HCT116 (cell line): ENCODE measurements at regions not wholly inside any gene's neighbourhood (a gene's known extent, or its start where the extent isn't known, plus 50 kb on each side); places are given as distances from the start of the nearest gene placed in this dataset.

Experiments
- ATF3 ChIP-seq: IDR thresholded peaks from 2 replicates; pipeline ENCODE4 v1.6.1; 2012
- CEBPB ChIP-seq: IDR thresholded peaks from 2 replicates; pipeline ENCODE4 v1.6.1; 2012; ENCODE audit warnings: low read depth
- CTCF ChIP-seq, 3 experiments: fragments of 200-600 bp in 1 of 3; sonication (generic) in 1 of 3; IDR thresholded peaks in 2 of 3; conservative IDR thresholded peaks in 1 of 3; 2 replicates each; pipeline ENCODE4 v1.5.1; 2012 to 2017; ENCODE audit warnings: low read depth in 2 of 3, low read length in 2 of 3, antibody characterized with exemption in 1 of 3, borderline replicate concordance in 1 of 3, control low read depth in 1 of 3, mild to moderate bottlenecking in 1 of 3, mixed read lengths in 1 of 3, mixed run types in 1 of 3, moderate library complexity in 1 of 3; ENCODE audit not compliant: insufficient read depth in 1 of 3
- EZH2 ChIP-seq: fragments of 200-600 bp; sonication (generic); IDR thresholded peaks from 2 replicates; pipeline ENCODE4 v1.6.1; 2017; ENCODE audit warnings: antibody characterized with exemption, mixed run types
- EZH2phosphoT487 ChIP-seq: fragments of 200-600 bp; IDR thresholded peaks from 2 replicates; pipeline ENCODE4 v1.6.1; 2018; ENCODE audit warnings: antibody characterized with exemption, borderline replicate concordance
- FOSL1 ChIP-seq: IDR thresholded peaks from 2 replicates; pipeline ENCODE4 v1.6.1; 2012; ENCODE audit warnings: low read depth
- JUND ChIP-seq: IDR thresholded peaks from 2 replicates; pipeline ENCODE4 v1.6.1; 2012
- POLR2A ChIP-seq: IDR thresholded peaks from 2 replicates; pipeline ENCODE4 v1.7.0; 2011; ENCODE audit warnings: borderline replicate concordance; ENCODE audit not compliant: insufficient read depth, insufficient read length; ENCODE audit errors: extremely low read depth
- POLR2AphosphoS5 ChIP-seq: IDR thresholded peaks from 2 replicates; pipeline ENCODE4 v1.6.1; 2011; ENCODE audit warnings: mild to moderate bottlenecking, low read depth, low read length, moderate library complexity
- REST ChIP-seq: IDR thresholded peaks from 2 replicates; pipeline ENCODE4 v1.6.1; 2012; ENCODE audit warnings: low read depth
- SP1 ChIP-seq: IDR thresholded peaks from 2 replicates; pipeline ENCODE4 v1.6.1; 2012; ENCODE audit warnings: low read depth
- TCF7L2 ChIP-seq: IDR thresholded peaks from 2 replicates; pipeline ENCODE4 v1.7.0; 2011; ENCODE audit warnings: borderline replicate concordance, inconsistent platforms; ENCODE audit not compliant: insufficient read depth, insufficient read length; ENCODE audit errors: extremely low read depth
- YY1 ChIP-seq: IDR thresholded peaks from 2 replicates; pipeline ENCODE4 v1.6.1; 2011; ENCODE audit warnings: low read length, low read depth, moderate library complexity, mild to moderate bottlenecking; ENCODE audit not compliant: insufficient replicate concordance; ENCODE audit errors: extremely low read depth
- ZNF274 ChIP-seq: fragments of 200-500 bp; sonication (Bioruptor generic); IDR thresholded peaks from 2 replicates; pipeline ENCODE4 v1.6.1; 2014; ENCODE audit warnings: mild to moderate bottlenecking, low read depth, low read length, inconsistent platforms

- no peak for TF ChIP-seq ATF3
- no peak for TF ChIP-seq EZH2
- no peak for TF ChIP-seq CTCF (IDR thresholded peaks at IDR 0.05 in 2 of 3, conservative IDR thresholded peaks at IDR 0.05 in 1 of 3; ENCODE audit: borderline replicate concordance in 1 of 3, insufficient read depth in 1 of 3, low read depth in 2 of 3, low read length in 2 of 3)
- no peak for TF ChIP-seq POLR2A
- TF ChIP-seq EZH2phosphoT487: no peak
- TF ChIP-seq JUND: no peak
- TF ChIP-seq CEBPB: no peak
- TF ChIP-seq YY1: no peak
- no peak for TF ChIP-seq FOSL1
- no peak for TF ChIP-seq POLR2AphosphoS5
- no peak for TF ChIP-seq SP1
- TF ChIP-seq TCF7L2: no peak
- TF ChIP-seq REST: no peak
- TF ChIP-seq ZNF274: no peak
Observed at GRCh38 chr1:187121661-187122060, 292.9 kb downstream of the PLA2G4A start.
